ENCODE measurements at regions not wholly inside any gene's neighbourhood (a gene's known extent, or its start where the extent isn't known, plus 50 kb on each side); places are given as distances from the start of the nearest gene placed in this dataset.

- H3K9me1 ChIP-seq (ENCODE audit: control insufficient read depth, extremely low read depth, insufficient read depth, low read length) = no peaks in the 10 kb centered on the region
- H3K27me3 ChIP-seq (ENCODE audit: control insufficient read depth, extremely low read depth, insufficient read depth, low read length) = no peaks in the 10 kb centered on the region
- H2AFZ ChIP-seq (ENCODE audit: control insufficient read depth, low read length) = no peak overlapping the region
- no peaks in the 10 kb centered on the region for H3K4me1 ChIP-seq (ENCODE audit: control insufficient read depth, extremely low read depth, insufficient read depth, low read length)
- H3K27ac ChIP-seq (ENCODE audit: control insufficient read depth, insufficient read depth, low read length) = no peak overlapping the region
- TF ChIP-seq CTCF (optimal IDR thresholded peaks at IDR 0.05 in 1 of 3, IDR thresholded peaks at IDR 0.05 in 1 of 3, conservative IDR thresholded peaks at IDR 0.05 in 1 of 3; ENCODE audit: extremely low read depth in 1 of 3, insufficient read depth in 2 of 3, low read length in 3 of 3) (no peak), EZH2 (IDR thresholded peaks at IDR 0.05; ENCODE audit: low read length) (no peak)
- FAIRE-seq (no peak), DNase-seq (ENCODE audit: low read depth, low spot score) (no peak)
- H3K9me3 ChIP-seq (ENCODE audit: control insufficient read depth, low read depth, low read length) = no peaks in the 10 kb centered on the region
- H3K36me3 ChIP-seq (ENCODE audit: control insufficient read depth in 2 of 2, extremely low read depth in 1 of 2, insufficient read depth in 2 of 2, low read length in 2 of 2) = no peaks in the 10 kb centered on the region
- no peak overlapping the region for H3K4me2 ChIP-seq (ENCODE audit: control insufficient read depth, extremely low read depth, insufficient read depth, low read depth, low read length)
- no peaks in the 10 kb centered on the region for H4K20me1 ChIP-seq (ENCODE audit: control insufficient read depth, extremely low read depth, insufficient read depth, low read length)
- no peaks in the 10 kb centered on the region for H3K79me2 ChIP-seq (ENCODE audit: control insufficient read depth, insufficient read depth, low read length)
- dilution Hi-C loops (cut with MboI; ENCODE audit: extremely low pct_ligation_motif_present, low sequenced_read_pairs) = no loop called here
- H3K9ac ChIP-seq (ENCODE audit: control insufficient read depth, extremely low read depth, insufficient read depth, low read length) = no peak overlapping the region
- H3K4me3 ChIP-seq (ENCODE audit: control insufficient read depth in 2 of 3, extremely low read depth in 1 of 3, insufficient read depth in 2 of 3, low read depth in 1 of 3, low read length in 3 of 3) = no peak overlapping the region
Measured at GRCh38 chr10:88103576-88103975, 240.2 kb downstream of the PTEN start.

GRCh38 chr10:88104223-88104622 is 240.8 kb downstream of the PTEN start:
- FAIRE-seq = no peak
- Histone ChIP-seq H3K4me3 (ENCODE audit: control insufficient read depth in 2 of 3, extremely low read depth in 1 of 3, insufficient read depth in 2 of 3, low read depth in 1 of 3, low read length in 3 of 3) (no peak overlapping the region), H3K9me3 (ENCODE audit: control insufficient read depth, low read depth, low read length) (no peaks in the 10 kb centered on the region), H3K27ac (ENCODE audit: control insufficient read depth, insufficient read depth, low read length) (no peak overlapping the region), H3K4me2 (ENCODE audit: control insufficient read depth, extremely low read depth, insufficient read depth, low read depth, low read length) (no peak overlapping the region), H4K20me1 (ENCODE audit: control insufficient read depth, extremely low read depth, insufficient read depth, low read length) (no peaks in the 10 kb centered on the region), H3K9ac (ENCODE audit: control insufficient read depth, extremely low read depth, insufficient read depth, low read length) (no peak overlapping the region), H3K4me1 (ENCODE audit: control insufficient read depth, extremely low read depth, insufficient read depth, low read length) (no peaks in the 10 kb centered on the region), H3K36me3 (ENCODE audit: control insufficient read depth in 2 of 2, extremely low read depth in 1 of 2, insufficient read depth in 2 of 2, low read length in 2 of 2) (no peaks in the 10 kb centered on the region), H3K79me2 (ENCODE audit: control insufficient read depth, insufficient read depth, low read length) (no peaks in the 10 kb centered on the region), H3K9me1 (ENCODE audit: control insufficient read depth, extremely low read depth, insufficient read depth, low read length) (no peaks in the 10 kb centered on the region), H3K27me3 (ENCODE audit: control insufficient read depth, extremely low read depth, insufficient read depth, low read length) (no peaks in the 10 kb centered on the region), H2AFZ (ENCODE audit: control insufficient read depth, low read length) (no peak overlapping the region)
- no peak for DNase-seq (ENCODE audit: low read depth, low spot score)
- dilution Hi-C loops (cut with MboI; ENCODE audit: extremely low pct_ligation_motif_present, low sequenced_read_pairs) = no loop called here
- TF ChIP-seq EZH2 (IDR thresholded peaks at IDR 0.05; ENCODE audit: low read length) = no peak
- no peak for TF ChIP-seq CTCF (optimal IDR thresholded peaks at IDR 0.05 in 1 of 3, IDR thresholded peaks at IDR 0.05 in 1 of 3, conservative IDR thresholded peaks at IDR 0.05 in 1 of 3; ENCODE audit: extremely low read depth in 1 of 3, insufficient read depth in 2 of 3, low read length in 3 of 3)
